ENCODE measurements at regions not wholly inside any gene's neighbourhood (a gene's known extent, or its start where the extent isn't known, plus 50 kb on each side); places are given as distances from the start of the nearest gene placed in this dataset.

GRCh38 chr4:179605196-179605595, 2163.0 kb upstream of the AGA start:
- Histone ChIP-seq H3K4me2 (ENCODE audit: low read depth, low read length) (peak overlapping the region; percentile 35; the same call in 1 of the 2 replicates), H2BK20ac (ENCODE audit: low read depth, low read length) (peak overlapping the region; percentile 51)

More at GRCh38 chr4:179605196-179605595, 2163.0 kb upstream of the AGA start:
- ChIA-PET POLR2A (ENCODE audit: unreplicated experiment) (interaction anchor here (0.6 kb wide), 1 partner anchor 137 kb away, joined by 3 read pairs; no protein-coding TSS in a partner anchor), CTCF (interaction anchor here (0.9 to 2.1 kb wide), 4 partner anchors 9 to 20 kb away, joined by 3 to 5 read pairs (median 4); no protein-coding TSS in a partner anchor)
- no CpG with 5 or more reads among the region's 5 CpGs for WGBS, 2 experiments (ENCODE audit: extremely low coverage in 2 of 2, insufficient read length in 1 of 2)
- H2BK15ac ChIP-seq (ENCODE audit: low read depth, low read length), result no peak overlapping the region
- H3K79me1 ChIP-seq (ENCODE audit: low read depth in 1 of 2, low read length in 2 of 2), result no peaks in the 10 kb centered on the region
- no peaks in the 10 kb centered on the region for H3K9me3 ChIP-seq (ENCODE audit: control insufficient read depth, insufficient read depth, low read length)
- no peak overlapping the region for H4K5ac ChIP-seq (ENCODE audit: low read depth, low read length)
- peak overlapping the region; percentile 38; the same call in 1 of the 2 replicates for H3K4ac ChIP-seq (ENCODE audit: low read depth, low read length)
- in situ Hi-C loops (cut with MboI; ENCODE audit: low sequenced_read_pairs) (no loop called here), intact Hi-C loops (cut with micrococcal nuclease) (loop anchor here (2.0 kb wide), 1 partner anchor 20 kb away; no protein-coding TSS in a partner anchor), dilution Hi-C loops (cut with HindIII; ENCODE audit: low sequenced_read_pairs, unreplicated experiment) (no loop called here)
- H3K36me3 ChIP-seq (ENCODE audit: control insufficient read depth, insufficient read depth, low read length), result no peaks in the 10 kb centered on the region
- TF ChIP-seq CEBPB (IDR thresholded peaks at IDR 0.05; ENCODE audit: low read depth, low read length) (peak; percentile 89), BHLHE40 (IDR thresholded peaks at IDR 0.05; ENCODE audit: low read depth, low read length) (no peak), FOS (IDR thresholded peaks at IDR 0.05; ENCODE audit: low read depth, low read length) (0 out of 2 replicates have a peak, but pooled peaks have one; percentile 13)
- no peak overlapping the region for H3K27ac ChIP-seq (ENCODE audit: insufficient read depth, low read length)
- H3K18ac ChIP-seq (ENCODE audit: low read depth, low read length), result peak overlapping the region; percentile 74; the same call in 1 of the 2 replicates
- H2AFZ ChIP-seq (replicated peaks; ENCODE audit: low read length, poor library complexity), result no peak overlapping the region
- peak overlapping the region; percentile 90 for H2BK5ac ChIP-seq (ENCODE audit: low read depth, low read length, poor library complexity, severe bottlenecking)
- H3K23ac ChIP-seq (ENCODE audit: low read depth, low read length), result no peak overlapping the region
- no peak overlapping the region for H2AK9ac ChIP-seq (replicated peaks; ENCODE audit: low read depth, low read length, poor library complexity)
- no peak overlapping the region for H4K91ac ChIP-seq (ENCODE audit: insufficient read depth, low read depth, low read length)
- peak; percentile 86 for ATAC-seq (ENCODE audit: low read depth)
- peak overlapping the region; percentile 65; the same call in 1 of the 2 replicates for H2BK120ac ChIP-seq (ENCODE audit: low read depth, low read length)
- 0 out of 2 replicates have a peak overlapping the region, but pooled peaks have one; percentile 46 for H3K14ac ChIP-seq (replicated peaks; ENCODE audit: low read depth, low read length)
- no peaks in the 10 kb centered on the region for H3K9me1 ChIP-seq (ENCODE audit: insufficient read depth, low read length)
- no peak overlapping the region for H3K56ac ChIP-seq (ENCODE audit: extremely low read depth, insufficient read depth, low read length)
- H3K27me3 ChIP-seq (ENCODE audit: control insufficient read depth, insufficient read depth, low read length), result no peaks in the 10 kb centered on the region
- H3K4me3 ChIP-seq (ENCODE audit: insufficient read depth, low read depth, low read length), result no peak overlapping the region
- no peak overlapping the region for H2AK5ac ChIP-seq (ENCODE audit: low read depth, low read length)
- H3K4me1 ChIP-seq (ENCODE audit: control insufficient read depth, insufficient read depth, low read length), result no peaks in the 10 kb centered on the region; the same call in 1 of the 2 replicates
- DNase-seq, result peak; percentile 92
- BruUV-seq (replicated peaks), result no TSS peak
- H3K9ac ChIP-seq (ENCODE audit: low read depth, low read length), result no peak overlapping the region
- H4K20me1 ChIP-seq (ENCODE audit: insufficient read depth, low read length), result no peaks in the 10 kb centered on the region
- H4K8ac ChIP-seq (ENCODE audit: low read depth in 2 of 2, low read length in 2 of 2), result peak overlapping the region in 1 of 2 experiments; percentile 64; a peak in 1 of 4 replicates

Measured in IMR-90 (cell line).